Transverse colon (tissue), 4 donors: ENCODE measurements at regions not wholly inside any gene's neighbourhood (a gene's known extent, or its start where the extent isn't known, plus 50 kb on each side); places are given as distances from the start of the nearest gene placed in this dataset.

Experiments used
- DNase-seq: peaks from one replicate; pipeline ENCODE4 v3.0.0-alpha.2; 2019
- H3K27ac ChIP-seq, 4 donors: fragments of 200-600 bp; sonication (generic); 2 replicates each; pipeline ENCODE4 v1.5.1; 2016 to 2018; ENCODE audit warnings: inconsistent platforms in 4 of 4
- H3K27me3 ChIP-seq: fragments of 200-600 bp; sonication (generic); 2 replicates; pipeline ENCODE4 v1.5.1; 2017; ENCODE audit warnings: inconsistent platforms
- H3K36me3 ChIP-seq, 4 donors: fragments of 200-600 bp; sonication (generic); 2 replicates each; pipeline ENCODE4 v1.5.1; 2017 to 2019; ENCODE audit warnings: inconsistent platforms in 4 of 4
- H3K4me1 ChIP-seq, 4 donors: fragments of 200-600 bp; sonication (generic); 2 replicates each; pipeline ENCODE4 v1.5.1; 2017 to 2020; ENCODE audit warnings: inconsistent platforms in 4 of 4
- H3K4me3 ChIP-seq, 4 donors: fragments of 200-600 bp; sonication (generic); 1 replicate in 1 of 4; 2 replicates in 3 of 4; pipeline versions ENCODE4 v1.5.1 to v1.6.1; 2017 to 2019; ENCODE audit warnings: inconsistent platforms in 4 of 4
- H3K9me3 ChIP-seq, 2 donors: fragments of 200-600 bp; sonication (generic); 2 replicates each; pipeline ENCODE4 v1.5.1; 2017 to 2019; ENCODE audit warnings: inconsistent platforms in 2 of 2
- CTCF ChIP-seq, 5 experiments: fragments of 200-600 bp in 3 of 5; fragments of 450-650 bp in 2 of 5; sonication (generic) in 3 of 5; IDR thresholded peaks; 1 replicate in 2 of 5; 2 replicates in 3 of 5; pipeline ENCODE4 v1.5.1; 2016 to 2017; ENCODE audit warnings: antibody characterized with exemption in 5 of 5, inconsistent platforms in 3 of 5, mild to moderate bottlenecking in 2 of 5, moderate library complexity in 1 of 5
- EP300 ChIP-seq: sonication (generic); formaldehyde crosslinking; IDR thresholded peaks from one replicate; pipeline ENCODE4 v1.6.1; 2017; ENCODE audit warnings: antibody characterized with exemption, low read depth
- POLR2A ChIP-seq: fragments of 450-650 bp; IDR thresholded peaks from one replicate; pipeline ENCODE4 v1.6.1; 2016; ENCODE audit warnings: antibody characterized with exemption, mild to moderate bottlenecking, moderate library complexity
- POLR2AphosphoS5 ChIP-seq, 3 donors: sonication (generic); formaldehyde crosslinking; IDR thresholded peaks; one replicate each; pipeline ENCODE4 v1.6.1; 2016; ENCODE audit warnings: antibody characterized with exemption in 3 of 3
- WGBS, 2 donors: methylation state at CpG; one replicate each; pipeline ENCODE4 v1.1.5; 2018; ENCODE audit warnings: low coverage in 1 of 2; 5-methylcytosine and 5-hydroxymethylcytosine counted together
- in situ Hi-C, 4 donors: fragments of 200-750 bp; cut with MboI; loops; one replicate each; pipeline versions ENCODE4 v1.15.0 to v1.15.1; 2017; ENCODE audit warnings: low sequenced_read_pairs in 3 of 4, low pct_ligation_motif_present in 1 of 4, low pct_unique_long_range_greater_than_20kb in 1 of 4
- intact Hi-C: fragments of 100-400 bp; cut with DNase I; formaldehyde crosslinking; loops from one replicate; pipeline ENCODE4 v1.15.1; 2023; ENCODE audit warnings: low total_unique reads

- TF ChIP-seq POLR2AphosphoS5 (IDR thresholded peaks at IDR 0.05): no peak
- TF ChIP-seq EP300: no peak
- TF ChIP-seq POLR2A: no peak
- TF ChIP-seq CTCF (IDR thresholded peaks at IDR 0.05): no peak
- intact Hi-C loops: no loop called here
- Histone ChIP-seq H3K36me3 (no peaks in the 10 kb centered on the region), H3K4me1 (no peaks in the 10 kb centered on the region), H3K4me3 (no peak overlapping the region), H3K9me3 (no peaks in the 10 kb centered on the region), H3K27me3 (no peaks in the 10 kb centered on the region), H3K27ac (no peak overlapping the region)
- no peak for DNase-seq
- in situ Hi-C loops: no loop called here
These were observed 238.2 kb upstream of the RBMS1 start for GRCh38 chr2:160731856-160732255.

GRCh38 chr2:160735696-160736095 lies 242.1 kb upstream of the RBMS1 start:
- H3K4me1 ChIP-seq: no peaks in the 10 kb centered on the region
- H3K9me3 ChIP-seq: no peaks in the 10 kb centered on the region
- H3K36me3 ChIP-seq: no peaks in the 10 kb centered on the region
- in situ Hi-C loops: no loop called here
- no peak overlapping the region for H3K4me3 ChIP-seq
- intact Hi-C loops: no loop called here
- TF ChIP-seq POLR2A (no peak), POLR2AphosphoS5 (IDR thresholded peaks at IDR 0.05) (no peak), EP300 (no peak), CTCF (IDR thresholded peaks at IDR 0.05) (no peak)
- no peak overlapping the region for H3K27ac ChIP-seq
- H3K27me3 ChIP-seq: no peaks in the 10 kb centered on the region
- DNase-seq: no peak

- 70 to 75% methylated on average over 3 of the region's 3 CpGs for WGBS, 2 donors
- no peak for TF ChIP-seq POLR2A
- no peak for TF ChIP-seq EP300
- TF ChIP-seq CTCF (IDR thresholded peaks at IDR 0.05): no peak
- no peak for TF ChIP-seq POLR2AphosphoS5 (IDR thresholded peaks at IDR 0.05)
- Histone ChIP-seq H3K4me1 (no peaks in the 10 kb centered on the region), H3K27me3 (no peaks in the 10 kb centered on the region), H3K36me3 (no peaks in the 10 kb centered on the region), H3K9me3 (no peaks in the 10 kb centered on the region), H3K4me3 (no peak overlapping the region), H3K27ac (no peak overlapping the region)
- in situ Hi-C loops: no loop called here
- no peak for DNase-seq
- intact Hi-C loops: no loop called here
These were observed 242.8 kb upstream of the RBMS1 start for GRCh38 chr2:160736148-160737028.

- intact Hi-C loops: no loop called here
These were observed 243.6 kb upstream of the RBMS1 start for GRCh38 chr2:160737247-160737646.

More at GRCh38 chr2:160737247-160737646, 243.6 kb upstream of the RBMS1 start:
- no peak overlapping the region for H3K27ac ChIP-seq
- TF ChIP-seq EP300 (no peak), POLR2A (no peak), CTCF (IDR thresholded peaks at IDR 0.05) (no peak), POLR2AphosphoS5 (IDR thresholded peaks at IDR 0.05) (no peak)
- in situ Hi-C loops: no loop called here
- no peaks in the 10 kb centered on the region for H3K4me1 ChIP-seq
- H3K36me3 ChIP-seq: no peaks in the 10 kb centered on the region
- H3K27me3 ChIP-seq: no peaks in the 10 kb centered on the region
- H3K4me3 ChIP-seq: no peak overlapping the region
- no peaks in the 10 kb centered on the region for H3K9me3 ChIP-seq
- no peak for DNase-seq
- 66 to 83% methylated on average over 3 to 4 of the region's 4 CpGs for WGBS, 2 donors
